ENCODE measurements at regions not wholly inside any gene's neighbourhood (a gene's known extent, or its start where the extent isn't known, plus 50 kb on each side); places are given as distances from the start of the nearest gene placed in this dataset.

GRCh38 chr3:111362381-111363009 lies 179.5 kb upstream of the CD96 start:
- TF ChIP-seq POLR2AphosphoS5 (IDR thresholded peaks at IDR 0.05) (no peak), POLR2A (IDR thresholded peaks at IDR 0.05) (no peak), EP300 (IDR thresholded peaks at IDR 0.05) (no peak), CTCF (IDR thresholded peaks at IDR 0.05) (no peak)
- no peaks in the 10 kb centered on the region for H3K27me3 ChIP-seq
- H3K36me3 ChIP-seq, result no peaks in the 10 kb centered on the region
- no peak overlapping the region for H3K27ac ChIP-seq
- no peak overlapping the region for H3K4me3 ChIP-seq
- 0 to 13% methylated on average over 1 of the region's 1 CpG for WGBS, 2 donors (ENCODE audit: low coverage in 1 of 2)
- ATAC-seq, result no peak
- H3K4me1 ChIP-seq, result no peaks in the 10 kb centered on the region
- no peaks in the 10 kb centered on the region for H3K9me3 ChIP-seq

GRCh38 chr3:111366515-111366914 lies 175.5 kb upstream of the CD96 start:
- no peak for ATAC-seq
- Histone ChIP-seq H3K4me1 (no peaks in the 10 kb centered on the region), H3K9me3 (peaks cover 0 to 6% (median 0%) of the 10 kb centered on the region in 3 donors), H3K27ac (no peak overlapping the region), H3K4me3 (no peak overlapping the region), H3K36me3 (no peaks in the 10 kb centered on the region), H3K27me3 (no peaks in the 10 kb centered on the region)
- TF ChIP-seq POLR2A (IDR thresholded peaks at IDR 0.05) (no peak), CTCF (IDR thresholded peaks at IDR 0.05) (no peak), POLR2AphosphoS5 (IDR thresholded peaks at IDR 0.05) (no peak), EP300 (IDR thresholded peaks at IDR 0.05) (no peak)
- 63 to 66% methylated on average over 4 of the region's 4 CpGs for WGBS, 2 donors (ENCODE audit: low coverage in 1 of 2)

DNA sequence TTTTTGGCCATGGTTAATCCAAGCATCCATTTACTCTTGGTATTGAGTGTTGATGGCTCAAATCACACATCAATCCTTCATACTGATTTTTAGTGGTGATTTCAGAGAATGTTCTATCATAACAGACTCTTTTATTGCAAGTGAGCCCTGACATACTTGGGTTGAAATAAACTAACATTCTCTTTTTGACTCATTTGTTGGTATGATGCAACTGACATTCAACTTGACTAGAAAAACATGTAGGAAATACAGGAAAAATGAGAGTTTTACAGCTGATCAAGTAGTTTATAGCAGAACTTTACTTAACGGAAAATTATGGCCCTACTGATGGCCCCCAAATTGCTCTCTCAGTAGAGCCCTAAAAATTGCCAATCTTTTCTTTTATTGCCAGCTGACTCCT lies 173.9 kb upstream of the CD96 start:
- 100% methylated on average over 1 of the region's 1 CpG for WGBS, 2 donors (ENCODE audit: low coverage in 1 of 2)
- no peak for ATAC-seq
- H3K27me3 ChIP-seq, result no peaks in the 10 kb centered on the region
- H3K4me1 ChIP-seq, result no peaks in the 10 kb centered on the region
- peaks cover 0 to 20% (median 0%) of the 10 kb centered on the region in 3 donors for H3K9me3 ChIP-seq
- TF ChIP-seq POLR2AphosphoS5 (IDR thresholded peaks at IDR 0.05) (no peak), CTCF (IDR thresholded peaks at IDR 0.05) (no peak), POLR2A (IDR thresholded peaks at IDR 0.05) (no peak), EP300 (IDR thresholded peaks at IDR 0.05) (no peak)
- H3K4me3 ChIP-seq, result no peak overlapping the region
- H3K27ac ChIP-seq, result no peak overlapping the region
- no peaks in the 10 kb centered on the region for H3K36me3 ChIP-seq

GRCh38 chr3:111369958-111370357 lies 172.0 kb upstream of the CD96 start:
- Histone ChIP-seq H3K4me1 (no peaks in the 10 kb centered on the region), H3K36me3 (no peaks in the 10 kb centered on the region), H3K9me3 (peaks cover 0 to 30% (median 0%) of the 10 kb centered on the region in 3 donors), H3K27me3 (no peaks in the 10 kb centered on the region), H3K4me3 (no peak overlapping the region), H3K27ac (no peak overlapping the region)
- no peak for TF ChIP-seq POLR2AphosphoS5 (IDR thresholded peaks at IDR 0.05)
- TF ChIP-seq POLR2A (IDR thresholded peaks at IDR 0.05), result no peak
- no peak for TF ChIP-seq CTCF (IDR thresholded peaks at IDR 0.05)
- no peak for TF ChIP-seq EP300 (IDR thresholded peaks at IDR 0.05)
- no peak for ATAC-seq

DNA sequence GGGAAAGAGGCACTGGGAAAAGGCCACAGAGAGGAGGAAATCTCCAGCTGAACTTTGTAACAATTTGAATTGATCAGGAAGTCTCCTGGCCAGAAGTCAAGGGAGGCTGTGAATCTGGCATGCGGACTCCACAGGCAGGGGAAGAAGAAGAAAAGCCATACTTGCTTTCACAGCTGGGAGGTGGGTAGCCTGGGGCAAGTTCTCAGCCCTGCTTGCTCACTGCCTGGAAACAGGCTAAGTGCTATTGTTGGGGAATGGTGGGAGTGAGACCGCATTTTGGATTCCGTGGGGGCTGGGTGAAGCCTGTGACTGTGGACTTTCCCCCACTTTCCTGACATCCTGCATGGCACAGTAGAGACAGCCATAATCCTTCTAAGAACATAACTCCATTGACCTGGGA lies 168.8 kb upstream of the CD96 start:
- Histone ChIP-seq H3K27ac (no peak overlapping the region), H3K4me1 (no peaks in the 10 kb centered on the region), H3K36me3 (no peaks in the 10 kb centered on the region), H3K4me3 (no peak overlapping the region), H3K9me3 (peaks cover 0 to 37% (median 0%) of the 10 kb centered on the region in 3 donors), H3K27me3 (no peaks in the 10 kb centered on the region)
- ATAC-seq, result no peak
- TF ChIP-seq POLR2AphosphoS5 (IDR thresholded peaks at IDR 0.05), result no peak
- 92 to 100% methylated on average over 1 to 2 of the region's 3 CpGs for WGBS, 2 donors (ENCODE audit: low coverage in 1 of 2)
